ENCODE measurements at regions not wholly inside any gene's neighbourhood (a gene's known extent, or its start where the extent isn't known, plus 50 kb on each side); places are given as distances from the start of the nearest gene placed in this dataset.

- TF ChIP-seq GATA3 (IDR thresholded peaks at IDR 0.05; ENCODE audit: low read depth, low read length), result no peak
- no peak for TF ChIP-seq GATA2 (IDR thresholded peaks at IDR 0.05; ENCODE audit: low read depth, low read length)
Measured at GRCh38 chr11:30719371-30719770, 133.2 kb upstream of the MPPED2 start.

DNA sequence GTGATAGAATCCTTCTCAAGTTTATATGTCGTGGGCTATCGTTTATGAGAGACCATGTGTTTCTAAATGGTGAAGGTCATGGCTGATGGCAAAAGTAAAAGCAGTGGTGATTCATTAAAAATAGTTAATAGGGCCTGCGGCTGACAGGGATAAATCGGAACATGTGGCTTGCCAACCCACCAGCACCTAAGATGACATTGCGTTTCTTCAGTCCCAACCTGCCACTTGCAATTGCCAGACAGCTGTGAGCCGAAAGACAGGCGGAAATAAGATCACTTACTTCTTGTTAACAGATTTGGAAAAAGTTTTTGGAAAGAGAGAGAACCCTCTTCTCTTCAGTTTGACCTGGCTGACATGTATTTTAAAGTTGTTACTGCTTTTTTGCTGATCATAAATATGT, 131.5 kb upstream of the MPPED2 start:
- no peak for TF ChIP-seq GATA2 (IDR thresholded peaks at IDR 0.05; ENCODE audit: low read depth, low read length)

DNA sequence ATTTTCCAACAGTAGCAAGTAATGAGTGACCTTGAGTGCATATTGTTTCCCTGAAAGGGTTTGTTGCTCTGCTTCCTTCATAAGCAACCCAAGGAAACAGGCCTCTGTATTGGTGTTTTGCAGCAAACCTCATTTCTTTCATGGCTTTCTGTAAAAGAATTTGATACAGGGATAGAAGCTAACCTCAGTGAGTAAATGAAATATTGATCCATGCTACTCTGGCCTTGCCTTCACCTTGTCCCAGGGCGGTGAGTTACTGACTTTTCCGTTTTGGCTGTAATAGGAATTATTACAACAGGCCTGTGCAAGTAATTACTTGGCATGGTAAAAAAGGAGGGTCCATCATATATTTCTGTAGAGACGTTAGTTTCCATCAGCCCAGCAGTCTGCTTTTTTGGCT, 130.9 kb upstream of the MPPED2 start:
- TF ChIP-seq GATA3 (IDR thresholded peaks at IDR 0.05; ENCODE audit: low read depth, low read length) (no peak), GATA2 (IDR thresholded peaks at IDR 0.05; ENCODE audit: low read depth, low read length) (no peak)

- TF ChIP-seq GATA2 (IDR thresholded peaks at IDR 0.05; ENCODE audit: low read depth, low read length), result no peak
- TF ChIP-seq GATA3 (IDR thresholded peaks at IDR 0.05; ENCODE audit: low read depth, low read length), result no peak
Measured at GRCh38 chr11:30712749-30713148, 126.6 kb upstream of the MPPED2 start.

DNA sequence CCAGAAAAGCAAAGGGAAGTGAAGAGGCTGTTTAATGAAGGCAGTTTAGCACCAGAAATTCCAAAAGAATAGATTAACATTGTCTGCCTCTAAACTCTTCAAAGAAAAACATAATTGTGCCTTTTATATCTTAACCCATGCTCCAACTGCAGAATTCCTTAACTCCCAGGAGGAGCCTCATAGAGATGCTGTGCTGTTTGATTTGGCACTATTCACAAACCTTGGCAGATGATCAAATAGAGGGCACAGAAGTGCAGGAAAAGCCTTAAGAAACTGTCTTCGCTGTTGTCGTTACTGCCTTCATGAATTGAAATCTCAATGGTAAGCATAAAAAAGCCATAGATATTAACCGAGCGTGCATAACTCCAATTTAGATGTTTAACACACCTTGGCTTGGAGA, 124.1 kb upstream of the MPPED2 start:
- no peak for TF ChIP-seq GATA3 (IDR thresholded peaks at IDR 0.05; ENCODE audit: low read depth, low read length)
- no peak for TF ChIP-seq GATA2 (IDR thresholded peaks at IDR 0.05; ENCODE audit: low read depth, low read length)

GRCh38 chr11:30707110-30707509, 121.0 kb upstream of the MPPED2 start:
- TF ChIP-seq GATA2 (IDR thresholded peaks at IDR 0.05; ENCODE audit: low read depth, low read length) (no peak), GATA3 (IDR thresholded peaks at IDR 0.05; ENCODE audit: low read depth, low read length) (no peak)

GRCh38 chr11:30705913-30706675, 119.9 kb upstream of the MPPED2 start:
- TF ChIP-seq GATA2 (IDR thresholded peaks at IDR 0.05; ENCODE audit: low read depth, low read length) (no peak), GATA3 (IDR thresholded peaks at IDR 0.05; ENCODE audit: low read depth, low read length) (no peak)

DNA sequence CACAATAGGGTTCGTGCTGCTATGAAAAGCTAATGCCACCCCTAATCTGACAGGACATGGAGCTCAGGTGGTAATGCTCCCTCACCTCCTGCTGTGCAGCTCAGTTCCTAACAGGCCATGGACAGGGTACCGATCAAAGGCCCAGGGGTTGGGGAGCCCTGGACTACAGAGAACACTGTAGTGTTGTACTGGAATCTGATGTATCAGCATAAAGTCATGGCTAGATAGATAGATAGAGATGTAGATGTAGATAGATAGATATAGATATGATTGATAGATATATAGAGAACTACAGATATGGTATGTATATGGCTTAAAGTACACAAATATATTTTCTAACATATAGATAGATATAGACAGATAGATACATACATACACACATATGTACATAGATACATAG, 112.3 kb upstream of the MPPED2 start:
- TF ChIP-seq GATA2 (IDR thresholded peaks at IDR 0.05; ENCODE audit: low read depth, low read length) (no peak), GATA3 (IDR thresholded peaks at IDR 0.05; ENCODE audit: low read depth, low read length) (no peak)

DNA sequence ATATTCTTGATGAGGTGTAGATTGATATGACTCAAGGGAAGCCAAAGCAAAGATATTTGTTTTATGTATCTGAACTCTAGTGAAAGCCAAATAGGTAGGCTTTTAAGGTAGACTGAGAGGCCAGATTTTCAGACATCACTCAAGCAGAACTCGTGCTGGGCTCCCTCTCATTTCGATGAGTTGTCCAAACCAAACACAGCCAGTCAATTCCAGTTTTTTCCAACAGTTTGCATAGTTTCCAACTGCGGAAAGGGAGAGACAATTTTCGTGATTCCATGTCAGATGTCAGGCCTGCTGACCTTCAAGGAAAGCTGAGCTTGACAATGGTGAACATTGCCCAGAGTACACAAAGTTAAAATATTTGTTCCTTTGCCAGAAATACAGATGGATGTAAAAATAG, 110.9 kb upstream of the MPPED2 start:
- TF ChIP-seq GATA2 (IDR thresholded peaks at IDR 0.05; ENCODE audit: low read depth, low read length), result no peak
- TF ChIP-seq GATA3 (IDR thresholded peaks at IDR 0.05; ENCODE audit: low read depth, low read length), result no peak

GRCh38 chr11:30684772-30685171, 98.6 kb upstream of the MPPED2 start:
- TF ChIP-seq GATA3 (IDR thresholded peaks at IDR 0.05; ENCODE audit: low read depth, low read length) (no peak), GATA2 (IDR thresholded peaks at IDR 0.05; ENCODE audit: low read depth, low read length) (no peak)

DNA sequence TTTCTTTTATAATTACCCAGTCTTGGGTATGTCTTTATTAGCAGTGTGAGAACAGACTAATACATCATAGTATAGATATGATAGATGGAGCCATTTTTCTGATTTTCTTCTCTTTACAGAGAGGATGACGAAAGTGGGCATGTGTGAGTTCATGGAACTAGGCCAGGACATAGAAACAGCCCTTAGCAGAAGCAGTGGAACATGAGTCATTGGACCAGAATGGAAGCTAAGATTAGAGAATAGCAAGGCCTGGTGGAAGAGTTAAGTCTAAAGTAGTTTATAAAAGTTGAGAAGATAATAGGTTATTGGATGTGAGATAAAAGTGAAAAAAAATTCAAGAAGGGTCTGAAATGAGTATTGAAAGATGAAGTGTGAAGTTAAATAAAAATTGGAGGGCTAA, 97.0 kb upstream of the MPPED2 start:
- TF ChIP-seq GATA2 (IDR thresholded peaks at IDR 0.05; ENCODE audit: low read depth, low read length) (no peak), GATA3 (IDR thresholded peaks at IDR 0.05; ENCODE audit: low read depth, low read length) (no peak)

DNA sequence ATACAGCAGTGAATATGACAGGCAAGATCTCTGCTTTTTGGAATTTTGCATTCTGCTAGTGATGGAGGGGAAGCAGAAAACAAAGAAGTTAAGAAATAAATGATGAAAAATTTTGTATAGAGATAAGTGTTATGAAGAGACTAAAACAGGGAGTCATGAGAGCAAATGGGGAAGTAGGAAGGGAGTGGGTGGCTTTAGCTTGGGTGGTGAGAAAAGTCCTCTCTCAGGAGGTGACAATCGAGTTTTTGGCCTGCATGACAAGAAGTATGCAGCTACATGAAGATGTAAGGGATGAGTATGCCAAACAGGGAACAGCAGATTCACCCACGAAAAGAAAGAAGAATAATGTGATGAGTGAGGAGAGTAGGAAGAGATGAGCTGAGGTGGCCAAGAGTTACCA, 80.7 kb upstream of the MPPED2 start:
- TF ChIP-seq GATA3 (IDR thresholded peaks at IDR 0.05; ENCODE audit: low read depth, low read length) (no peak), GATA2 (IDR thresholded peaks at IDR 0.05; ENCODE audit: low read depth, low read length) (no peak)

GRCh38 chr11:30665067-30665466, 78.9 kb upstream of the MPPED2 start:
- TF ChIP-seq GATA2 (IDR thresholded peaks at IDR 0.05; ENCODE audit: low read depth, low read length) (no peak), GATA3 (IDR thresholded peaks at IDR 0.05; ENCODE audit: low read depth, low read length) (no peak)

- TF ChIP-seq GATA2 (IDR thresholded peaks at IDR 0.05; ENCODE audit: low read depth, low read length) (no peak), GATA3 (IDR thresholded peaks at IDR 0.05; ENCODE audit: low read depth, low read length) (no peak)
Measured at GRCh38 chr11:30653606-30654005, 67.5 kb upstream of the MPPED2 start.

- no peak for TF ChIP-seq GATA3 (IDR thresholded peaks at IDR 0.05; ENCODE audit: low read depth, low read length)
- TF ChIP-seq GATA2 (IDR thresholded peaks at IDR 0.05; ENCODE audit: low read depth, low read length), result no peak
Measured at GRCh38 chr11:30652801-30653200, 66.6 kb upstream of the MPPED2 start.

GRCh38 chr11:30650266-30650665, 64.1 kb upstream of the MPPED2 start:
- TF ChIP-seq GATA2 (IDR thresholded peaks at IDR 0.05; ENCODE audit: low read depth, low read length) (no peak), GATA3 (IDR thresholded peaks at IDR 0.05; ENCODE audit: low read depth, low read length) (no peak)

Measured in SH-SY5Y (cell line).